ENCODE measurements at regions not wholly inside any gene's neighbourhood (a gene's known extent, or its start where the extent isn't known, plus 50 kb on each side); places are given as distances from the start of the nearest gene placed in this dataset.
"Not testable (repeated sequence)": the region's sequence is repeated elsewhere in the genome, so short reads cannot be mapped to it uniquely, and the experiment has no call there.

DNA sequence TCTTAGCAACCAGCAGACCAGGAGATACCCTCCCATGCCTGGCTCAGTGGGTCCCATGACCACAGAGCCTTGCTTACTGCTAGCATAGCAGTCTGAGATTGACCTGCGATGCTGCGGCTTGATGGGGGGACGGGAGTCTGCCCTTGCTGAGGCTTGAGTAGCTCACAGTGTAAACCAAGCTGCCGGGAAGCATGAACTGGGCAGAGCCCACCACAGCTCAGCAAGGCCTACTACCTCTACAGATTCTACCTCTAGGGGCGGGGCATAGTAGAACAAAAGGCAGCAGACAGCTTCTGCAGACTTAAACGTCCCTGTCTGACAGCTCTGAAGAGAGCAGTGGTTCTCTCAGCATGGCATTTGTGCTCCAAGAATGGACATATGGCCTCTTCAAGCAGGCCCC, 86.7 kb upstream of the OR4E1 start:
- not testable (repeated sequence) for TF ChIP-seq POLR2AphosphoS5 (IDR thresholded peaks at IDR 0.05; ENCODE audit: borderline replicate concordance, low read depth, low read length); EZH2 (IDR thresholded peaks at IDR 0.05); FOXP2 (optimal IDR thresholded peaks at IDR 0.05; ENCODE audit: control extremely low read depth, extremely low read length, insufficient read depth)

Measured in SK-N-MC (cell line).